ENCODE measurements at regions not wholly inside any gene's neighbourhood (a gene's known extent, or its start where the extent isn't known, plus 50 kb on each side); places are given as distances from the start of the nearest gene placed in this dataset.

- Histone ChIP-seq H3K4me3 (ENCODE audit: low read depth in 2 of 2, low read length in 2 of 2) (no peak overlapping the region), H3K36me3 (ENCODE audit: control insufficient read depth, insufficient read depth, low read length) (no peaks in the 10 kb centered on the region), H3K27me3 (ENCODE audit: control insufficient read depth, insufficient read depth, low read length) (no peaks in the 10 kb centered on the region), H3K9me3 (ENCODE audit: control insufficient read depth, insufficient read depth, low read depth, low read length) (no peaks in the 10 kb centered on the region), H3K27ac (ENCODE audit: low read length) (no peak overlapping the region), H3K4me1 (ENCODE audit: control insufficient read depth, insufficient read depth, low read length) (no peaks in the 10 kb centered on the region)
- POLR2A ChIA-PET = no interaction called here
- ATAC-seq (no peak), DNase-seq (ENCODE audit: low read depth, low spot score) (no peak)
- intact Hi-C loops (cut with micrococcal nuclease; ENCODE audit: unreplicated experiment) = no loop called here
- CTCF ChIA-PET = no interaction called here
- in situ Hi-C loops (cut with HindIII; ENCODE audit: low pct_unique_long_range_greater_than_20kb, low sequenced_read_pairs) = no loop called here
- TF ChIP-seq TCF7L2 (IDR thresholded peaks at IDR 0.05; ENCODE audit: low read depth, low read length) (no peak), POLR2AphosphoS5 (IDR thresholded peaks at IDR 0.05; ENCODE audit: low read depth, low read length) (no peak), SIN3A (IDR thresholded peaks at IDR 0.05; ENCODE audit: borderline replicate concordance, insufficient read depth, low read depth, low read length) (no peak), CTCF (IDR thresholded peaks at IDR 0.05) (no peak)
- TF ChIP-seq, protein P1, sequence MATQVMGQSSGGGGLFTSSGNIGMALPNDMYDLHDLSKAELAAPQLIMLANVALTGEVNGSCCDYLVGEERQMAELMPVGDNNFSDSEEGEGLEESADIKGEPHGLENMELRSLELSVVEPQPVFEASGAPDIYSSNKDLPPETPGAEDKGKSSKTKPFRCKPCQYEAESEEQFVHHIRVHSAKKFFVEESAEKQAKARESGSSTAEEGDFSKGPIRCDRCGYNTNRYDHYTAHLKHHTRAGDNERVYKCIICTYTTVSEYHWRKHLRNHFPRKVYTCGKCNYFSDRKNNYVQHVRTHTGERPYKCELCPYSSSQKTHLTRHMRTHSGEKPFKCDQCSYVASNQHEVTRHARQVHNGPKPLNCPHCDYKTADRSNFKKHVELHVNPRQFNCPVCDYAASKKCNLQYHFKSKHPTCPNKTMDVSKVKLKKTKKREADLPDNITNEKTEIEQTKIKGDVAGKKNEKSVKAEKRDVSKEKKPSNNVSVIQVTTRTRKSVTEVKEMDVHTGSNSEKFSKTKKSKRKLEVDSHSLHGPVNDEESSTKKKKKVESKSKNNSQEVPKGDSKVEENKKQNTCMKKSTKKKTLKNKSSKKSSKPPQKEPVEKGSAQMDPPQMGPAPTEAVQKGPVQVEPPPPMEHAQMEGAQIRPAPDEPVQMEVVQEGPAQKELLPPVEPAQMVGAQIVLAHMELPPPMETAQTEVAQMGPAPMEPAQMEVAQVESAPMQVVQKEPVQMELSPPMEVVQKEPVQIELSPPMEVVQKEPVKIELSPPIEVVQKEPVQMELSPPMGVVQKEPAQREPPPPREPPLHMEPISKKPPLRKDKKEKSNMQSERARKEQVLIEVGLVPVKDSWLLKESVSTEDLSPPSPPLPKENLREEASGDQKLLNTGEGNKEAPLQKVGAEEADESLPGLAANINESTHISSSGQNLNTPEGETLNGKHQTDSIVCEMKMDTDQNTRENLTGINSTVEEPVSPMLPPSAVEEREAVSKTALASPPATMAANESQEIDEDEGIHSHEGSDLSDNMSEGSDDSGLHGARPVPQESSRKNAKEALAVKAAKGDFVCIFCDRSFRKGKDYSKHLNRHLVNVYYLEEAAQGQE (IDR thresholded peaks at IDR 0.05; ENCODE audit: insufficient read depth in 1 of 2, low read depth in 2 of 2, low read length in 1 of 2) = no peak
- BruUV-seq (replicated peaks) = no TSS peak
These were observed 157.8 kb downstream of the NXNL2 start for GRCh38 chr9:88692827-88693226.

DNA sequence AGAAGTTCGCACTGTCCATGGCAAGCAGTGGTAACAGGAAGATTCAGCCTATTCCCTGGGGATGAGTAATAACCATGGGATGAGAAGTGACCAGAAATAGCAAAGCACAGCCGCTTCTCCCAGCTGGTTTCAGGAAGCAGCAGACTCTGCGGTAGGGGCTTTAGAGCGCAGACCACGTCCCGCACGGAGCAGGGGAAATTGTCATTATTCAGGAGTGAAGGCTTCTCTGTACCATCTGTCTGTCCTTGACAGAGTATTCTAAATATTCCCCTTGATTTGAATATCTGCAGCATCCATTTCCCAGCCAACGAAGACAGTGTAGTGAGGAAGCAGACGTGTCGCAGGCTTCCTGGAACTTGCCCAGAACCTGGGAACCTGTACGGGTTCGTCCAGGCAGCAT lies 159.6 kb downstream of the NXNL2 start:
- ATAC-seq = no peak
- Histone ChIP-seq H3K27ac (ENCODE audit: low read length) (no peak overlapping the region), H3K27me3 (ENCODE audit: control insufficient read depth, insufficient read depth, low read length) (no peaks in the 10 kb centered on the region), H3K9me3 (ENCODE audit: control insufficient read depth, insufficient read depth, low read depth, low read length) (no peaks in the 10 kb centered on the region), H3K4me1 (ENCODE audit: control insufficient read depth, insufficient read depth, low read length) (no peaks in the 10 kb centered on the region), H3K4me3 (ENCODE audit: low read depth in 2 of 2, low read length in 2 of 2) (no peak overlapping the region), H3K36me3 (ENCODE audit: control insufficient read depth, insufficient read depth, low read length) (no peaks in the 10 kb centered on the region)
- CTCF ChIA-PET = no interaction called here
- no TSS peak for BruUV-seq (replicated peaks)
- DNase-seq (ENCODE audit: low read depth, low spot score) = no peak
- POLR2A ChIA-PET = no interaction called here
- intact Hi-C loops (cut with micrococcal nuclease; ENCODE audit: unreplicated experiment) = no loop called here
- TF ChIP-seq, protein P1 (IDR thresholded peaks at IDR 0.05; ENCODE audit: insufficient read depth in 1 of 2, low read depth in 2 of 2, low read length in 1 of 2) = no peak
- TF ChIP-seq SIN3A (IDR thresholded peaks at IDR 0.05; ENCODE audit: borderline replicate concordance, insufficient read depth, low read depth, low read length) (no peak), TCF7L2 (IDR thresholded peaks at IDR 0.05; ENCODE audit: low read depth, low read length) (no peak), POLR2AphosphoS5 (IDR thresholded peaks at IDR 0.05; ENCODE audit: low read depth, low read length) (no peak), CTCF (IDR thresholded peaks at IDR 0.05) (no peak)
- in situ Hi-C loops (cut with HindIII; ENCODE audit: low pct_unique_long_range_greater_than_20kb, low sequenced_read_pairs) = no loop called here
